H9 (cell line): ENCODE measurements at regions not wholly inside any gene's neighbourhood (a gene's known extent, or its start where the extent isn't known, plus 50 kb on each side); places are given as distances from the start of the nearest gene placed in this dataset.

Experiments
- DNase-seq: peaks from one replicate; pipeline ENCODE4 v3.0.0-alpha.2; 2017
- H2AFZ ChIP-seq: one replicate; pipeline ENCODE4 v1.6.1; 2013; ENCODE audit warnings: mild to moderate bottlenecking, low read length, control low read depth, moderate library complexity
- H2AK5ac ChIP-seq: 2 replicates; pipeline ENCODE4 v1.6.1; 2013; ENCODE audit warnings: low read length, control low read depth, mixed read lengths; ENCODE audit not compliant: insufficient read length
- H2BK120ac ChIP-seq: one replicate; pipeline ENCODE4 v1.6.1; 2013; ENCODE audit warnings: low read depth, mild to moderate bottlenecking, low read length, control low read depth, inconsistent platforms; ENCODE audit not compliant: poor library complexity, severe bottlenecking
- H2BK12ac ChIP-seq: 2 replicates; pipeline ENCODE4 v1.6.1; 2013; ENCODE audit warnings: low read length, control low read depth, mixed read lengths, low read depth; ENCODE audit not compliant: insufficient read length
- H2BK15ac ChIP-seq: 2 replicates; pipeline ENCODE4 v1.6.1; 2013; ENCODE audit warnings: low read depth, low read length, control low read depth
- H2BK20ac ChIP-seq: one replicate; pipeline ENCODE4 v1.6.1; 2013; ENCODE audit warnings: low read depth, mild to moderate bottlenecking, low read length, control low read depth, inconsistent platforms; ENCODE audit not compliant: poor library complexity, severe bottlenecking
- H2BK5ac ChIP-seq: 2 replicates; pipeline ENCODE4 v1.6.1; 2013; ENCODE audit warnings: low read length, control low read depth, mixed read lengths; ENCODE audit not compliant: insufficient read length
- H3K14ac ChIP-seq: 2 replicates; pipeline ENCODE4 v1.6.1; 2013; ENCODE audit warnings: low read length, control low read depth; ENCODE audit not compliant: insufficient read depth
- H3K18ac ChIP-seq: 2 replicates; pipeline ENCODE4 v1.6.1; 2013; ENCODE audit warnings: low read depth, mild to moderate bottlenecking, mixed read lengths, low read length, control low read depth; ENCODE audit not compliant: insufficient read length
- H3K23ac ChIP-seq: 2 replicates; pipeline ENCODE4 v1.6.1; 2013; ENCODE audit warnings: low read length, control low read depth, mixed read lengths, low read depth; ENCODE audit not compliant: insufficient read length
- H3K23me2 ChIP-seq: 2 replicates; pipeline ENCODE4 v1.6.1; 2013; ENCODE audit warnings: low read depth, mild to moderate bottlenecking, mixed read lengths, low read length, control low read depth; ENCODE audit not compliant: insufficient read length, poor library complexity, severe bottlenecking
- H3K27ac ChIP-seq: 2 replicates; pipeline ENCODE4 v1.5.1; 2013; ENCODE audit warnings: low read length, control low read depth, mixed read lengths, low read depth; ENCODE audit not compliant: insufficient read length
- H3K27me3 ChIP-seq: 2 replicates; pipeline ENCODE4 v1.6.1; 2013; ENCODE audit warnings: low read length, control low read depth, inconsistent platforms; ENCODE audit not compliant: insufficient read depth
- H3K4ac ChIP-seq: 2 replicates; pipeline ENCODE4 v1.6.1; 2013; ENCODE audit warnings: low read depth, mild to moderate bottlenecking, control low read depth, inconsistent platforms, low read length, moderate library complexity
- H3K4me1 ChIP-seq: 2 replicates; pipeline ENCODE4 v1.6.1; 2013; ENCODE audit warnings: low read length, control low read depth, inconsistent platforms; ENCODE audit not compliant: insufficient read depth
- H3K4me2 ChIP-seq: 2 replicates; pipeline ENCODE4 v1.6.1; 2013; ENCODE audit warnings: low read length, control low read depth, mixed read lengths; ENCODE audit not compliant: insufficient read length, insufficient read depth
- H3K56ac ChIP-seq: 2 replicates; pipeline ENCODE4 v1.6.1; 2013; ENCODE audit warnings: low read depth, mild to moderate bottlenecking, mixed read lengths, low read length, control low read depth; ENCODE audit not compliant: insufficient read length
- H3K79me1 ChIP-seq: 2 replicates; pipeline ENCODE4 v1.6.1; 2013; ENCODE audit warnings: low read depth, mild to moderate bottlenecking, moderate library complexity, low read length, control low read depth, inconsistent platforms; ENCODE audit not compliant: insufficient read depth, poor library complexity, severe bottlenecking
- H3K79me2 ChIP-seq: 2 replicates; pipeline ENCODE4 v1.6.1; 2013; ENCODE audit warnings: low read length, control low read depth, inconsistent platforms; ENCODE audit not compliant: insufficient read depth
- H3K9ac ChIP-seq: 2 replicates; pipeline ENCODE4 v1.6.1; 2013; ENCODE audit warnings: low read length, control low read depth, mixed read lengths; ENCODE audit not compliant: insufficient read length; ENCODE audit errors: extremely low read depth
- H3K9me3 ChIP-seq: one replicate; pipeline ENCODE4 v1.6.1; 2013; ENCODE audit warnings: low read depth, low read length, inconsistent platforms; ENCODE audit not compliant: control insufficient read depth
- H3T11ph ChIP-seq: one replicate; pipeline ENCODE4 v1.6.1; 2013; ENCODE audit warnings: mild to moderate bottlenecking, low read length, control low read depth, inconsistent platforms
- H4K20me1 ChIP-seq: one replicate; pipeline ENCODE4 v1.6.1; 2013; ENCODE audit not compliant: control insufficient read depth, insufficient read length, insufficient read depth
- H4K5ac ChIP-seq: 2 replicates; pipeline ENCODE4 v1.6.1; 2013; ENCODE audit warnings: low read depth, mild to moderate bottlenecking, mixed read lengths, low read length, control low read depth; ENCODE audit not compliant: insufficient read length
- H4K8ac ChIP-seq: replicated peaks from 2 replicates; pipeline ENCODE4 v1.6.1; 2013; ENCODE audit warnings: low read length, control low read depth, mixed read lengths, low read depth; ENCODE audit not compliant: insufficient read length
- H4K91ac ChIP-seq: 2 replicates; pipeline ENCODE4 v1.6.1; 2013; ENCODE audit warnings: low read depth, mild to moderate bottlenecking, moderate library complexity, mixed read lengths, low read length, control low read depth; ENCODE audit not compliant: insufficient read length
- H3K27ac Mint-ChIP-seq, 3 experiments: 2 replicates in 2 of 3; 3 replicates in 1 of 3; pipeline ENCODE4 v1.8.0; 2020 to 2021; ENCODE audit warnings: mixed read lengths in 3 of 3, mild to moderate bottlenecking in 1 of 3, moderate library complexity in 1 of 3
- H3K27me3 Mint-ChIP-seq: 2 replicates; pipeline ENCODE4 v1.8.0; 2021; ENCODE audit warnings: low read depth, mild to moderate bottlenecking, moderate library complexity, mixed read lengths
- H3K36me3 Mint-ChIP-seq, 3 experiments: 2 replicates in 2 of 3; 3 replicates in 1 of 3; pipeline ENCODE4 v1.8.0; 2020 to 2021; ENCODE audit warnings: low read depth in 3 of 3, mixed read lengths in 3 of 3; ENCODE audit not compliant: insufficient read depth in 1 of 3
- H3K4me1 Mint-ChIP-seq, 2 experiments: 2 replicates each; pipeline ENCODE4 v1.8.0; 2020; ENCODE audit warnings: mixed read lengths in 2 of 2
- H3K4me3 Mint-ChIP-seq, 2 experiments: 2 replicates in 1 of 2; 3 replicates in 1 of 2; pipeline ENCODE4 v1.8.0; 2020 to 2021; ENCODE audit warnings: mild to moderate bottlenecking in 2 of 2, mixed read lengths in 2 of 2, moderate library complexity in 1 of 2
- H3K9me3 Mint-ChIP-seq, 2 experiments: 2 replicates in 1 of 2; 3 replicates in 1 of 2; pipeline ENCODE4 v1.8.0; 2020; ENCODE audit warnings: mild to moderate bottlenecking in 2 of 2, mixed read lengths in 2 of 2, moderate library complexity in 1 of 2
- CTCF ChIP-seq: fragments of 200-600 bp; sonication (generic); conservative IDR thresholded peaks from 3 replicates; pipeline ENCODE4 v1.8.0; 2021; ENCODE audit warnings: antibody characterized with exemption, mild to moderate bottlenecking
- WGBS: extraction: QIAGEN DNeasy Blood & Tissue Kit; methylation state at CpG from one replicate; pipeline ENCODE4 v1.1.7; 2013; ENCODE audit warnings: missing lambda C conversion rate, low lambda C conversion rate, mixed read lengths; ENCODE audit not compliant: insufficient read length; ENCODE audit errors: extremely low coverage; 5-methylcytosine and 5-hydroxymethylcytosine counted together

GRCh38 chr3:5687230-5687629 is 499.7 kb downstream of the EDEM1 start:
- H3K4me1 ChIP-seq = no peaks in the 10 kb centered on the region
- no peak overlapping the region for H3K23ac ChIP-seq
- Mint-ChIP-seq H3K27me3 (no peaks in the 10 kb centered on the region; the same call in 1 of the 2 replicates), H3K27ac (no peak overlapping the region), H3K9me3 (peaks cover 11% of the 10 kb centered on the region in 2 experiments), H3K4me1 (peaks cover 0 to 2% of the 10 kb centered on the region in 2 experiments; a peak in 2 of 4 replicates), H3K36me3 (peaks cover 6 to 10% (median 9%) of the 10 kb centered on the region in 3 experiments), H3K4me3 (no peak overlapping the region)
- H3K14ac ChIP-seq = no peak overlapping the region
- H2BK12ac ChIP-seq = no peak overlapping the region
- H3K18ac ChIP-seq = no peak overlapping the region
- no peak overlapping the region for H3K56ac ChIP-seq
- H3K4ac ChIP-seq = no peak overlapping the region
- no peak overlapping the region for H2BK20ac ChIP-seq
- DNase-seq = no peak
- no CpG with 5 or more reads among the region's 3 CpGs for WGBS
- no peak overlapping the region for H2BK15ac ChIP-seq
- H3K27me3 ChIP-seq = no peaks in the 10 kb centered on the region
- no peak overlapping the region for H3K4me2 ChIP-seq
- no peak overlapping the region for H3K27ac ChIP-seq
- no peak overlapping the region for H2BK120ac ChIP-seq
- H3K9ac ChIP-seq = no peak overlapping the region
- H4K8ac ChIP-seq = no peak overlapping the region
- H2BK5ac ChIP-seq = no peak overlapping the region
- no peaks in the 10 kb centered on the region for H3K9me3 ChIP-seq
- no peak overlapping the region for H2AFZ ChIP-seq
- no peaks in the 10 kb centered on the region for H3K79me1 ChIP-seq
- no peak overlapping the region for H4K5ac ChIP-seq
- no peaks in the 10 kb centered on the region for H3K23me2 ChIP-seq
- H2AK5ac ChIP-seq = no peak overlapping the region
- no peak overlapping the region for H3T11ph ChIP-seq
- H4K91ac ChIP-seq = no peak overlapping the region
- no peaks in the 10 kb centered on the region for H4K20me1 ChIP-seq
- TF ChIP-seq CTCF = no peak
- H3K79me2 ChIP-seq = no peaks in the 10 kb centered on the region
